ENCODE measurements at regions not wholly inside any gene's neighbourhood (a gene's known extent, or its start where the extent isn't known, plus 50 kb on each side); places are given as distances from the start of the nearest gene placed in this dataset.

DNA sequence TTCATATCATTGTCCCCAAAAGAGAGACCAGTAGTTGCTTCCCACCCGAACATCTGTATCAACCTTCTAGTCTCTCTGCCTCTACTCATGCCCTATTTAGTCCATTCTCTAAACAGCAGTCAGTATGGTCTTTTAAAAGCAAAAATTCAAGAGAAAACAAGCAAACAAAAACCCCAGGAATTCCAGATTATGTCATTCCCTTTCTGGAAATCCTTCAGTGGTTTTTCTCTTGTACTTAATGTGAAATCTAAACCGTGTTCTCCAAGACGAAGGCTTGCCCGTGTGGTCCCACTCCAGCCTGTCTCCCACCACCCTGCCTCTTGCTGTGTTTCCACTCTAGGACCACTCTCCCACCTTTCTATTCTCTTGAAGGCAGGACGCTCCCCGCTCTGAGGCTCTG lies 90.8 kb downstream of the TMEM30B start:
- H3K36me3 ChIP-seq (ENCODE audit: control insufficient read depth in 1 of 2, insufficient read depth in 2 of 2, low read depth in 1 of 2, low read length in 2 of 2) = no peaks in the 10 kb centered on the region
- H3K4me1 ChIP-seq (ENCODE audit: control insufficient read depth, insufficient read depth, low read depth, low read length) = peaks cover 17% of the 10 kb centered on the region
- no peak overlapping the region for H3K23ac ChIP-seq (ENCODE audit: low read length in 2 of 2)
- peak overlapping the region in 1 of 2 experiments; percentile 4 for H3K18ac ChIP-seq (ENCODE audit: low read depth in 1 of 2, low read length in 2 of 2)
- H2AFZ ChIP-seq (ENCODE audit: low read depth, low read length) = no peak overlapping the region
- peak overlapping the region in 1 of 2 experiments; percentile 66 for H2BK12ac ChIP-seq (ENCODE audit: low read length in 2 of 2)
- no peak overlapping the region for H2BK5ac ChIP-seq (ENCODE audit: low read depth, low read length, poor library complexity, severe bottlenecking)
- no peaks in the 10 kb centered on the region for H3K9me3 ChIP-seq (ENCODE audit: control insufficient read depth, low read length)
- H3K4ac ChIP-seq (ENCODE audit: low read depth in 1 of 2, low read length in 2 of 2) = no peak overlapping the region
- H3K9ac ChIP-seq (ENCODE audit: low read length) = no peak overlapping the region
- H4K8ac ChIP-seq (ENCODE audit: low read length) = no peak overlapping the region
- H3K4me3 ChIP-seq (ENCODE audit: insufficient read depth in 1 of 2, low read depth in 1 of 2, low read length in 2 of 2) = no peak overlapping the region
- no peak overlapping the region for H2BK15ac ChIP-seq (ENCODE audit: low read depth, poor library complexity, severe bottlenecking)
- H3K4me2 ChIP-seq (ENCODE audit: low read length, poor library complexity, severe bottlenecking) = no peak overlapping the region
- H3K79me1 ChIP-seq (replicated peaks; ENCODE audit: low read length, poor library complexity, severe bottlenecking) = no peaks in the 10 kb centered on the region
- peak overlapping the region; percentile 34 for H4K91ac ChIP-seq (ENCODE audit: low read length)
- no peak for DNase-seq
- no peak overlapping the region for H2AK5ac ChIP-seq (ENCODE audit: low read length, severe bottlenecking)
- H3K27me3 ChIP-seq (ENCODE audit: control insufficient read depth in 1 of 2, insufficient read depth in 1 of 2, low read length in 2 of 2) = no peaks in the 10 kb centered on the region
- 81% methylated on average over 6 of the region's 6 CpGs for WGBS
- H2BK120ac ChIP-seq (ENCODE audit: low read depth, low read length) = no peak overlapping the region
- no peak overlapping the region for H3K14ac ChIP-seq (ENCODE audit: low read length in 2 of 2)
- peak overlapping the region; percentile 50 for H3K27ac ChIP-seq (ENCODE audit: low read length, poor library complexity, severe bottlenecking)

DNA sequence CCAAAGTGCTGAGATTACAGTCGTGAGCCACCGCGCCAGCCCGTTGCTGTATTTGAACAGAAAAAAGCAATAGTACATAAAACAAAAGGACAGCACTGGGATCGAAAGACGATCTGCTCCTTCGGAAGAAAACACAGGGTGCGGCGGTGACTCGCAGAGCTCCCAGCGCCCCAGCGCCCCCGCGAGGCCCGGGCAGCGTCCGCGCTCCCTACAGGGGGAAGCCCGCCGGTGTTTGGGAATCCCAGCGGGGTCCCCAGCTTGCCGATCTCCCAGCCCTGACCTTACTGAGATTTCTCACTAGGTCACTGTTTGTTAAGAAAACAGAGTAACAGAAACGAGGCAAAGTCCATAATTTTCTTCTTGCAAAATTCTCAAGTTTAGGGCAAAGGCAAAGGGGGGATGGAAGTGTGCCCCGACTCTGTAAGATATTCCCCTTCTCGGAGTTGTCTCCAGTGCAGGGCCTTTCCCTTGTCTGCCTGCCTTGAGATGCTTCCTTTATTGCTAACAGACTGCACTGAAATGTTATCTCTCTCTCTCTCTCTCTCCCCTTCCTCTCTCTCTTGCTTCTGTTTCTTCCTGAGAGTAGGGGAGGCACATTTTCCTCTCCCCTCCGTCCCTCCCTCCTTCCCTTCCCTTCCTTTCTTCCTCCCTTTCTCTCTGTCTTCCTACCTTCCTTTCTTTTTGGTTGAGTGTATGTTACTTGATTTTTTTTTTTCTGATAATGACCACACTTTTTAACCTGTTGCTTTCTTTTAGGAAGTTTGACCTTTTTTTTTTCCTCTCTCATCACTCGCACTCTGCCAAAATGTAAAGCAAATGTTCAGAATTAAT lies 91.9 kb downstream of the TMEM30B start:
- H3K4me2 ChIP-seq (ENCODE audit: low read length, poor library complexity, severe bottlenecking) = peak overlapping the region; percentile 62
- H3K14ac ChIP-seq (ENCODE audit: low read length in 2 of 2) = no peak overlapping the region
- H3K4ac ChIP-seq (ENCODE audit: low read depth in 1 of 2, low read length in 2 of 2) = peak overlapping the region in 1 of 2 experiments; percentile 32
- H3K18ac ChIP-seq (ENCODE audit: low read depth in 1 of 2, low read length in 2 of 2) = peak overlapping the region in 1 of 2 experiments; percentile 11
- H4K91ac ChIP-seq (ENCODE audit: low read length) = no peak overlapping the region
- H2AK5ac ChIP-seq (ENCODE audit: low read length, severe bottlenecking) = no peak overlapping the region
- no peaks in the 10 kb centered on the region for H3K79me1 ChIP-seq (replicated peaks; ENCODE audit: low read length, poor library complexity, severe bottlenecking)
- H2BK12ac ChIP-seq (ENCODE audit: low read length in 2 of 2) = no peak overlapping the region
- H2BK15ac ChIP-seq (ENCODE audit: low read depth, poor library complexity, severe bottlenecking) = peak overlapping the region; percentile 49
- peak overlapping the region; percentile 74 for H2BK5ac ChIP-seq (ENCODE audit: low read depth, low read length, poor library complexity, severe bottlenecking)
- no peaks in the 10 kb centered on the region for H3K27me3 ChIP-seq (ENCODE audit: control insufficient read depth in 1 of 2, insufficient read depth in 1 of 2, low read length in 2 of 2)
- peak; percentile 56 for DNase-seq
- H2BK120ac ChIP-seq (ENCODE audit: low read depth, low read length) = peak overlapping the region; percentile 43
- H3K4me3 ChIP-seq (ENCODE audit: insufficient read depth in 1 of 2, low read depth in 1 of 2, low read length in 2 of 2) = peak overlapping the region; percentile 37 to 76
- H2AFZ ChIP-seq (ENCODE audit: low read depth, low read length) = peak overlapping the region; percentile 66
- H3K36me3 ChIP-seq (ENCODE audit: control insufficient read depth in 1 of 2, insufficient read depth in 2 of 2, low read depth in 1 of 2, low read length in 2 of 2) = no peaks in the 10 kb centered on the region
- WGBS = 18% methylated on average over 24 of the region's 27 CpGs
- peak overlapping the region; percentile 88 for H3K9ac ChIP-seq (ENCODE audit: low read length)
- peak overlapping the region; percentile 65 for H3K27ac ChIP-seq (ENCODE audit: low read length, poor library complexity, severe bottlenecking)
- no peak overlapping the region for H3K23ac ChIP-seq (ENCODE audit: low read length in 2 of 2)
- H3K4me1 ChIP-seq (ENCODE audit: control insufficient read depth, insufficient read depth, low read depth, low read length) = peaks cover 19% of the 10 kb centered on the region
- peak overlapping the region; percentile 89 for H4K8ac ChIP-seq (ENCODE audit: low read length)
- no peaks in the 10 kb centered on the region for H3K9me3 ChIP-seq (ENCODE audit: control insufficient read depth, low read length)

DNA sequence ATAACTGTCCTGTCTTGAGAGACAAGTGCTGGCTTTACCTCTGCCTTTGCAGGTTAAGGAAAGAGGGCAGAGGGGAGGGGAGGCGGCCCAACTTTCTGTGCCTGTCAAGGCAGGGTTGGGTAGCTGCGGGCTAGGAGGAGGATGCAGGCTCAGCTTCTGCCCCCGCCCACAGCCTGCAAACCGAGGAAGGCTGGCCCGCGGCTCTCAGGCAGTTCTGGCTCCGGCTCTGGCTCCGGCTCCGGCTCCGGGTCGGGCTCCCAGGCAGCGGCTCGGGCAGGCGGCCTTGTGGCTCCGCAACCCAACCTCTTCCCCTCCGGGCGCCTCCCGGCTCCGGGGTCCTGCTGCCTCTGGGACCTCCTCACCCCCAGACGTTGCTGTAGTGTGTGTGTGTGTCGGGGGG lies 92.9 kb downstream of the TMEM30B start:
- Histone ChIP-seq H2BK12ac (ENCODE audit: low read length in 2 of 2) (peak overlapping the region; percentile 21 to 23), H3K79me1 (replicated peaks; ENCODE audit: low read length, poor library complexity, severe bottlenecking) (no peaks in the 10 kb centered on the region), H2BK120ac (ENCODE audit: low read depth, low read length) (peak overlapping the region; percentile 43), H3K27me3 (ENCODE audit: control insufficient read depth in 1 of 2, insufficient read depth in 1 of 2, low read length in 2 of 2) (no peaks in the 10 kb centered on the region), H4K8ac (ENCODE audit: low read length) (peak overlapping the region; percentile 47), H3K4me3 (ENCODE audit: insufficient read depth in 1 of 2, low read depth in 1 of 2, low read length in 2 of 2) (peak overlapping the region; percentile 50 to 76), H3K4me2 (ENCODE audit: low read length, poor library complexity, severe bottlenecking) (no peak overlapping the region), H2BK5ac (ENCODE audit: low read depth, low read length, poor library complexity, severe bottlenecking) (peak overlapping the region; percentile 66), H3K18ac (ENCODE audit: low read depth in 1 of 2, low read length in 2 of 2) (peak overlapping the region in 1 of 2 experiments; percentile 13), H3K27ac (ENCODE audit: low read length, poor library complexity, severe bottlenecking) (peak overlapping the region; percentile 89), H2AFZ (ENCODE audit: low read depth, low read length) (no peak overlapping the region), H3K14ac (ENCODE audit: low read length in 2 of 2) (no peak overlapping the region), H4K91ac (ENCODE audit: low read length) (peak overlapping the region; percentile 61), H3K4ac (ENCODE audit: low read depth in 1 of 2, low read length in 2 of 2) (peak overlapping the region in 1 of 2 experiments; percentile 83), H3K23ac (ENCODE audit: low read length in 2 of 2) (no peak overlapping the region), H3K36me3 (ENCODE audit: control insufficient read depth in 1 of 2, insufficient read depth in 2 of 2, low read depth in 1 of 2, low read length in 2 of 2) (no peaks in the 10 kb centered on the region), H3K9ac (ENCODE audit: low read length) (peak overlapping the region; percentile 88), H3K9me3 (ENCODE audit: control insufficient read depth, low read length) (no peaks in the 10 kb centered on the region), H3K4me1 (ENCODE audit: control insufficient read depth, insufficient read depth, low read depth, low read length) (peaks cover 19% of the 10 kb centered on the region), H2BK15ac (ENCODE audit: low read depth, poor library complexity, severe bottlenecking) (peak overlapping the region; percentile 16), H2AK5ac (ENCODE audit: low read length, severe bottlenecking) (no peak overlapping the region)
- no peak for DNase-seq
- 67% methylated on average over 3 of the region's 21 CpGs for WGBS

DNA sequence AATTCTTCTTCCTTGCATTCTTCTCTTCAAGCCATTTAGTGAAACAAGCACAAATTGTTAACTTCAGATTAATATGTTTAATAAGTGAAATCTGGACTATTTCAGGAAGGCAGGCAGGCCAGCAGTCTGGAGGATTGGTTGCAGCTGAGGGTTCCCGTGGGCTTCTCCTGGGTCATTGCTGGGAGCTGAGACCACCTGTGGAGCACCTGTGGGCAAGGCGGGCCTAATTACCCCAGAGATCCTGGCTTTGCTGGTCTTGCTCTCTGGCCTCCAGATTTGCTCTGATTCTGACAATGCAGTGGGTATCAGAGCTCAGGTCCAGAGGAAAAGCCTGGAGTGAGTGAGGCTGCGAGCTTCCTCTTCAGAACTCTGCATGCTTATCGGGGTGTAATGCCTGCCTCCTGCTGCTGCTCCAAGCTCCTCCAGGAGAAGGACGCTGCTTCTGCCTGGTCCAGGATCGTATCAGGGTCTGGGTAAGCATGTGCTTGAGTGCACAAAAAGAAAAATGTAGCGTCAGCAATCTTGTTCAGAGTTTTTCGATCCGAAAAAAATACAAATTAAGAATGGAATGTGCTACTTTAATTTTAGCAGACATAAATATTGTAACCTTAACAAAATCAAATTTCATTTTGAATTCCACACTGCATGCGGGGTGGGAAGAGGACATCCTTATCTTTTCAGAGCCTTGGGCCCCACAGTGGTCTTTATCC lies 93.8 kb downstream of the TMEM30B start:
- Histone ChIP-seq H2BK120ac (ENCODE audit: low read depth, low read length) (no peak overlapping the region), H3K14ac (ENCODE audit: low read length in 2 of 2) (no peak overlapping the region), H3K4ac (ENCODE audit: low read depth in 1 of 2, low read length in 2 of 2) (peak overlapping the region in 1 of 2 experiments; percentile 87), H2BK15ac (ENCODE audit: low read depth, poor library complexity, severe bottlenecking) (no peak overlapping the region), H4K8ac (ENCODE audit: low read length) (peak overlapping the region; percentile 36), H2AFZ (ENCODE audit: low read depth, low read length) (no peak overlapping the region), H3K27ac (ENCODE audit: low read length, poor library complexity, severe bottlenecking) (peak overlapping the region; percentile 89), H3K4me2 (ENCODE audit: low read length, poor library complexity, severe bottlenecking) (no peak overlapping the region), H3K9me3 (ENCODE audit: control insufficient read depth, low read length) (no peaks in the 10 kb centered on the region), H2BK12ac (ENCODE audit: low read length in 2 of 2) (peak overlapping the region; percentile 14 to 83), H3K18ac (ENCODE audit: low read depth in 1 of 2, low read length in 2 of 2) (peak overlapping the region; percentile 60 to 96), H2AK5ac (ENCODE audit: low read length, severe bottlenecking) (peak overlapping the region; percentile 82), H3K27me3 (ENCODE audit: control insufficient read depth in 1 of 2, insufficient read depth in 1 of 2, low read length in 2 of 2) (no peaks in the 10 kb centered on the region), H4K91ac (ENCODE audit: low read length) (peak overlapping the region; percentile 31), H2BK5ac (ENCODE audit: low read depth, low read length, poor library complexity, severe bottlenecking) (peak overlapping the region; percentile 69), H3K23ac (ENCODE audit: low read length in 2 of 2) (no peak overlapping the region), H3K4me1 (ENCODE audit: control insufficient read depth, insufficient read depth, low read depth, low read length) (peaks cover 19% of the 10 kb centered on the region), H3K4me3 (ENCODE audit: insufficient read depth in 1 of 2, low read depth in 1 of 2, low read length in 2 of 2) (no peak overlapping the region), H3K79me1 (replicated peaks; ENCODE audit: low read length, poor library complexity, severe bottlenecking) (no peaks in the 10 kb centered on the region), H3K9ac (ENCODE audit: low read length) (no peak overlapping the region), H3K36me3 (ENCODE audit: control insufficient read depth in 1 of 2, insufficient read depth in 2 of 2, low read depth in 1 of 2, low read length in 2 of 2) (no peaks in the 10 kb centered on the region)
- WGBS = 80% methylated on average over 7 of the region's 10 CpGs
- no peak for DNase-seq
